ENCODE measurements at regions not wholly inside any gene's neighbourhood (a gene's known extent, or its start where the extent isn't known, plus 50 kb on each side); places are given as distances from the start of the nearest gene placed in this dataset.

DNA sequence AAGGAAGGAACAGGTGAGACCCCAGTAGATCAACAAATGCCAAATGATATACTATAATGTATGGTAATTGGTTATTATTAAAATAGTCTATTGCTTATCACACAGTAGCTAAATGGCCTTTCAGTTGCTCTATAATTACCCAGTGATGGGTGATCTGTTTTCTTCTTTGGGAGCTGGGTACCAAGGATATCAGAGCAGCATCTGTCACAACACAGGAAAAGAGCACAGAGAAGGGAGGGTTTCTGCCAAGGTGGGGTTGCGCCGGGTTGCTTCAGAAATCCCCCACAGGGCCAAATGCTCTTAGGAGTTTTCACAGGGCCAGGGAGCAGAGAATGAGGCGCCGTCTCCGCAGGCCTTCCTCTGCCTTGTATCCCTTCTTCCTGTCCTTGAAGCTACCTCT is 469.4 kb downstream of the INSC start:
- H3K36me3 ChIP-seq (replicated peaks in 1 of 2; ENCODE audit: control insufficient read depth in 1 of 2, insufficient read depth in 2 of 2, low read length in 2 of 2) = no peaks in the 10 kb centered on the region
- TF ChIP-seq CTCF (IDR thresholded peaks at IDR 0.05) = no peak

DNA sequence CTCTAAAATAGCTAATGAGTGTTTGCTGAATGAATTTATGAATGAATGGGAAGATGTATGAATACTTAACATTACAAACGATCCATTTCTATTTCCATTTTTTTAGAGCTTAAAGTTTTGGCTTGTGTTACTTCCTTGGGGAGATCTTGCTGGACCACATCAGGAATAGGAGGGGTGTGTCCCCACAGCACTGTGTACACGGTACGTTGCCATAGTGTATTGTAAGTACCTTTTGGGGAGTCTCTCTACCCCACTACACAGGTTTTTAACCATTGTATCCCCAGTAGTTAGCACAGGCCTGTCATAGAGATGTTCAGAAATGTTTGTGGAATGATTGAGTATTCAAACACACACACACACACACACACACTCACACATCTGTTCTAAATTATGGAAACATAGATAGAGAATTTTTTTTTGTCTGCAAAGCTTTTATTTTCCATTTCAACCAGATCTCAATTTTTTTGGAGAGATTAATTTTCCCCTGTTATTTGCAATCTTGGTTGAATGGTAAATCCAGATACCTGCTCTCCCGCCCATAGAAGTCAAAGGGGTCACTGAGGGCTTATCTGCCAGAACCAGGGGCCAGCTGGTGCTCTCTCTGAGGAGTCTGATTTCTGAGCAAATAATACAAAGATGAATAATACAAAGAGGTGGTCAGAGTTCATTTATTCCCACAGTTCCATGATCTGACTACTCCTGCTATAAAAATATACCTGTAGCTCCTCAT is 471.0 kb downstream of the INSC start:
- Histone ChIP-seq H3K4me2 (replicated peaks; ENCODE audit: extremely low read depth, low read length, poor library complexity, severe bottlenecking) (no peak overlapping the region), H4K20me1 (ENCODE audit: insufficient read depth, low read length) (no peaks in the 10 kb centered on the region), H3K27me3 (ENCODE audit: control insufficient read depth in 2 of 2, insufficient read depth in 2 of 2, low read length in 2 of 2) (no peaks in the 10 kb centered on the region), H3K4me1 (ENCODE audit: control insufficient read depth in 1 of 2, insufficient read depth in 2 of 2, low read length in 2 of 2) (peaks cover 4 to 5% of the 10 kb centered on the region in 2 donors), H3K36me3 (replicated peaks in 1 of 2; ENCODE audit: control insufficient read depth in 1 of 2, insufficient read depth in 2 of 2, low read length in 2 of 2) (no peaks in the 10 kb centered on the region), H3K9me3 (replicated peaks in 1 of 2; ENCODE audit: control insufficient read depth in 1 of 2, insufficient read depth in 1 of 2, low read length in 2 of 2) (no peaks in the 10 kb centered on the region), H2AFZ (ENCODE audit: insufficient read depth, low read depth, low read length, poor library complexity, severe bottlenecking) (no peak overlapping the region), H3K27ac (ENCODE audit: low read depth in 1 of 2, low read length in 2 of 2) (no peak overlapping the region), H3K9ac (ENCODE audit: insufficient read depth, low read length, poor library complexity, severe bottlenecking) (no peak overlapping the region), H3K4me3 (replicated peaks in 1 of 3; ENCODE audit: low read depth in 2 of 3, low read length in 3 of 3) (no peak overlapping the region), H3K79me2 (ENCODE audit: insufficient read depth, low read length) (no peaks in the 10 kb centered on the region)
- H3K4me3 Mint-ChIP-seq = no peak overlapping the region
- H3K9me3 Mint-ChIP-seq = peaks cover 2 to 16% (median 7%) of the 10 kb centered on the region in 7 donors
- H3K4me1 Mint-ChIP-seq = peaks cover 7% of the 10 kb centered on the region
- intact Hi-C loops (cut with micrococcal nuclease) = no loop called here
- peaks cover 0 to 3% (median 0%) of the 10 kb centered on the region in 3 donors for H3K27me3 Mint-ChIP-seq (ENCODE audit: low read depth in 3 of 3)
- H3K36me3 Mint-ChIP-seq = no peaks in the 10 kb centered on the region
- no peak for DNase-seq
- no CpG with 5 or more reads among the region's 4 CpGs for WGBS (ENCODE audit: insufficient coverage)
- H3K27ac Mint-ChIP-seq = no peak overlapping the region
- TF ChIP-seq CTCF (IDR thresholded peaks at IDR 0.05) = no peak

More for the DNA sequence above, 469.4 kb downstream of the INSC start:
- intact Hi-C loops (cut with micrococcal nuclease) = no loop called here
- Histone ChIP-seq H3K4me1 (ENCODE audit: control insufficient read depth in 1 of 2, insufficient read depth in 2 of 2, low read length in 2 of 2) (peaks cover 19 to 21% of the 10 kb centered on the region in 2 donors), H4K20me1 (ENCODE audit: insufficient read depth, low read length) (no peaks in the 10 kb centered on the region), H3K9ac (ENCODE audit: insufficient read depth, low read length, poor library complexity, severe bottlenecking) (no peak overlapping the region), H3K27ac (ENCODE audit: low read depth in 1 of 2, low read length in 2 of 2) (no peak overlapping the region), H3K9me3 (replicated peaks in 1 of 2; ENCODE audit: control insufficient read depth in 1 of 2, insufficient read depth in 1 of 2, low read length in 2 of 2) (no peaks in the 10 kb centered on the region), H2AFZ (ENCODE audit: insufficient read depth, low read depth, low read length, poor library complexity, severe bottlenecking) (no peak overlapping the region), H3K4me2 (replicated peaks; ENCODE audit: extremely low read depth, low read length, poor library complexity, severe bottlenecking) (no peak overlapping the region), H3K79me2 (ENCODE audit: insufficient read depth, low read length) (no peaks in the 10 kb centered on the region), H3K27me3 (ENCODE audit: control insufficient read depth in 2 of 2, insufficient read depth in 2 of 2, low read length in 2 of 2) (no peaks in the 10 kb centered on the region), H3K4me3 (replicated peaks in 1 of 3; ENCODE audit: low read depth in 2 of 3, low read length in 3 of 3) (no peak overlapping the region)
- H3K4me3 Mint-ChIP-seq = no peak overlapping the region
- peaks cover 0 to 2% (median 0%) of the 10 kb centered on the region in 3 donors for H3K27me3 Mint-ChIP-seq (ENCODE audit: low read depth in 3 of 3)
- peaks cover 2 to 19% (median 6%) of the 10 kb centered on the region in 7 donors for H3K9me3 Mint-ChIP-seq
- H3K4me1 Mint-ChIP-seq = peaks cover 22% of the 10 kb centered on the region
- no peaks in the 10 kb centered on the region for H3K36me3 Mint-ChIP-seq
- WGBS (ENCODE audit: insufficient coverage) = no CpG with 5 or more reads among the region's 5 CpGs
- no peak overlapping the region for H3K27ac Mint-ChIP-seq
- no peak for DNase-seq
